HFFc6 (cell line): ENCODE measurements at regions not wholly inside any gene's neighbourhood (a gene's known extent, or its start where the extent isn't known, plus 50 kb on each side); places are given as distances from the start of the nearest gene placed in this dataset.

Experiments
- DNase-seq: peaks from one replicate; pipeline ENCODE4 v3.0.0-alpha.2; 2018
- H3K27ac Mint-ChIP-seq: 2 replicates; pipeline ENCODE4 v1.8.0; 2020; ENCODE audit warnings: mild to moderate bottlenecking, mixed read lengths
- H3K27me3 Mint-ChIP-seq: 2 replicates; pipeline ENCODE4 v1.8.0; 2021; ENCODE audit warnings: mild to moderate bottlenecking, moderate library complexity, mixed read lengths; ENCODE audit not compliant: insufficient read depth
- H3K36me3 Mint-ChIP-seq: 2 replicates; pipeline ENCODE4 v1.8.0; 2021; ENCODE audit warnings: low read depth, mixed read lengths
- H3K4me1 Mint-ChIP-seq: 2 replicates; pipeline ENCODE4 v1.8.0; 2020; ENCODE audit warnings: low read depth, mixed read lengths
- H3K4me3 Mint-ChIP-seq: 2 replicates; pipeline ENCODE4 v1.8.0; 2020; ENCODE audit warnings: mild to moderate bottlenecking, moderate library complexity, mixed read lengths
- H3K9me3 Mint-ChIP-seq: 2 replicates; pipeline ENCODE4 v1.8.0; 2020; ENCODE audit warnings: mild to moderate bottlenecking, mixed read lengths
- TF ChIP-seq, protein P1 (sequence below): fragments of 200-600 bp; sonication (generic); IDR thresholded peaks from 2 replicates; pipeline ENCODE4 v1.5.0; 2021; ENCODE audit warnings: antibody characterized with exemption, mild to moderate bottlenecking

DNA sequence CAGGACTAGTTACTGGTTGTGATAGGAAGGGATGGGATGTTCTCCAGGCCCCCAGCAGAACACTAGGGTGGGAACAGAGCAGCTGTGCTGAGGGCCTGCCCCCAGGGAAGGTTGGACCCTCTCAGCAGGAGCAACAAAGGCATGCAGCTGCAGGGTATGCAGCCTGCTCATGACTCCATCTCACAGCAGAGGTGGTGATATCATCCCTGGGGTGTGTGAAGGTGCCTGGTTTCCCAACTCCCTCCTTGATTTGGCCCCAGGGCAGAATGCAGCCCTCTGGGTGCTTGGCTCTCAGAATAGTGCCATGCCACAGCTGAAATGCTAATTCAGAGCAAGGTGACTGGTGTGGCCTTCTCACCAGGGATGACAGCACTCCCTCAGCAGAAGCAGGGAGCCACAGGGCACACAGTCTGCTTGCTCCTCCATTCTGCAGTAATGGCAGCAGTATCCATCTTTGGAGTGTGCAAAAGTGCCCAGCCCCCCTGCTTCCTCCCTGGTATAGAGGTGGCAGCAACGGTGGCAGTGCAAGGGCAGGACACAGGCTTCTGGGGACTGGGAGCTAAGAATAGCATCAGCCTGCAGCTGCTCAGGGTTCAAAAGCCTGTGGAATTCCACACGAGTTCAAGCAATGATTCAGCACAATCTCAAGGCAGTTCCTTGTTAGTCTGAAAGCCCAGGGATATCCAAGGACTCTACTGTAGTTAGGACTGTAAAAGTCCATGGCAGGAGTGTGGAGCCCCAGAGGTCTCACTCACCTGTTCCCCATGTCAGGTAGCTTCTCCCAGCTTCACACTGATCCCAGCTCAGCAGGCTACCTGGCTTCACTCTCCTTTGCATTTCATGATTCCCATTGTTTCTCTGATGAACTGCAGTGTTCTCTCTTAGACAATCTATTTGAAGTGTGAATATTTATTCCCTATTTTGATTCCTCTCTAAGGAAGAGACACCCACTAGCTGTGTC is 298.1 kb upstream of the FOXG1 start:
- DNase-seq: no peak
- H3K36me3 Mint-ChIP-seq: no peaks in the 10 kb centered on the region
- no peak overlapping the region for H3K4me3 Mint-ChIP-seq
- H3K4me1 Mint-ChIP-seq: no peaks in the 10 kb centered on the region
- no peak overlapping the region for H3K27ac Mint-ChIP-seq
- H3K9me3 Mint-ChIP-seq: peaks cover 31% of the 10 kb centered on the region
- H3K27me3 Mint-ChIP-seq: no peaks in the 10 kb centered on the region
- TF ChIP-seq, protein P1, sequence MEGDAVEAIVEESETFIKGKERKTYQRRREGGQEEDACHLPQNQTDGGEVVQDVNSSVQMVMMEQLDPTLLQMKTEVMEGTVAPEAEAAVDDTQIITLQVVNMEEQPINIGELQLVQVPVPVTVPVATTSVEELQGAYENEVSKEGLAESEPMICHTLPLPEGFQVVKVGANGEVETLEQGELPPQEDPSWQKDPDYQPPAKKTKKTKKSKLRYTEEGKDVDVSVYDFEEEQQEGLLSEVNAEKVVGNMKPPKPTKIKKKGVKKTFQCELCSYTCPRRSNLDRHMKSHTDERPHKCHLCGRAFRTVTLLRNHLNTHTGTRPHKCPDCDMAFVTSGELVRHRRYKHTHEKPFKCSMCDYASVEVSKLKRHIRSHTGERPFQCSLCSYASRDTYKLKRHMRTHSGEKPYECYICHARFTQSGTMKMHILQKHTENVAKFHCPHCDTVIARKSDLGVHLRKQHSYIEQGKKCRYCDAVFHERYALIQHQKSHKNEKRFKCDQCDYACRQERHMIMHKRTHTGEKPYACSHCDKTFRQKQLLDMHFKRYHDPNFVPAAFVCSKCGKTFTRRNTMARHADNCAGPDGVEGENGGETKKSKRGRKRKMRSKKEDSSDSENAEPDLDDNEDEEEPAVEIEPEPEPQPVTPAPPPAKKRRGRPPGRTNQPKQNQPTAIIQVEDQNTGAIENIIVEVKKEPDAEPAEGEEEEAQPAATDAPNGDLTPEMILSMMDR: no peak

DNA sequence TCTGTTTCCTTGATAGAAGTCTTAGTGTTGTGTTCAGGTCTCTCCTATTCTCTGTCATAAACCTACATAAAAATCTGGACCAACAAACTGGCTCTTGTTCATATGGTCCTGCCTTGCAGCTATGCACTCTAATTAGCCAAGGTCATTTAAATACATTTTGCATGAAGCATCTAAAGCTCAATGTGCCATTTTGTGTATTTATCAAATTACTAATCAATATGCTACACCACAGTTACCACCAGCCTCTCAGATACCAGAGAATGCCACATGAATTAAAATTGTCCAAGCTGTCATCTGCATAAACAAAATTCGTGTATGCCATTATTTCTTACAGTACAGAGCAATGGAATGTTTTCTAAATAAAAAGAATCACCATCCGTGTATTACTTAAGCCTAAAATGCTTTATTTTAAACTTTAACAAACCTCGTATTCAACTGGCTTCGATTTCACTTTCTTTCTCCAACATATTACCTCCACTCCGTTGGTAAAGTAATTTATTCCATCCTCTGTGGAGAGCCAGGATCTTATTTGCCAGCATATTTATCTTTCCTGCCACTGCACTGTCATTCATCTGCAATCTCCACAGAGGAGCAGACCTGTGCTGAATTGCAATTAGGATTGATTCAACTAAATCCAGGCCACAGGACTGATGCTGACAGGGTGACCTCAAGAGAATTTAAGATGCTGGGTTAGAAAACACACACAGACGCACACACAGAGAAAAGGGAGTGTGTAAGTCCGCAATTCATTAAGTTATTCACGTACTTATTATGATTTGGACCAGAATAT is 284.1 kb upstream of the FOXG1 start:
- no peaks in the 10 kb centered on the region for H3K27me3 Mint-ChIP-seq

DNA sequence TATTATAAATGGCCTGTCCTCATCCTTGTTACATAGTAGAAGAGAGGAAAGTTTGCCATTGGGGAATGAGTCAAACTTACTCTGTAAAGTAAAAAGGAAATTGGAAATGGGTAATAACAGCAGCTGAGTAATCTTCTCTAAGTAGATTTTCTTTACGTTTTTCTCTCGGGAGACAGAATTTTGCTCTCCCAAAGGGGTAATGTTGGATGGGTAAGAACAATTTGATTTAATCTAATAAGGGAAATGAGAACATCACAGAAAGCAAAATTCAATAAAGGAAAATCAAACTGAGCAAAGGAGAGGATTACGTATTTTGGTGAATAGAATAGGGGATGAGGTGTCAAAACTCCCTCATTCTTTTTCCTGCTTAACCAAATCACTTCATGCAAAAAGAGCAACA is 283.1 kb upstream of the FOXG1 start:
- H3K4me3 Mint-ChIP-seq: no peak overlapping the region
- H3K4me1 Mint-ChIP-seq: no peaks in the 10 kb centered on the region
- no peaks in the 10 kb centered on the region for H3K36me3 Mint-ChIP-seq
- TF ChIP-seq, protein P1: no peak
- H3K9me3 Mint-ChIP-seq: peaks cover 38% of the 10 kb centered on the region
- no peak for DNase-seq
- H3K27me3 Mint-ChIP-seq: no peaks in the 10 kb centered on the region
- no peak overlapping the region for H3K27ac Mint-ChIP-seq

More for the DNA sequence above, 284.1 kb upstream of the FOXG1 start:
- no peaks in the 10 kb centered on the region for H3K4me1 Mint-ChIP-seq
- TF ChIP-seq, protein P1: no peak
- H3K36me3 Mint-ChIP-seq: no peaks in the 10 kb centered on the region
- H3K27ac Mint-ChIP-seq: no peak overlapping the region
- DNase-seq: no peak
- H3K9me3 Mint-ChIP-seq: peaks cover 28% of the 10 kb centered on the region
- H3K4me3 Mint-ChIP-seq: no peak overlapping the region

DNA sequence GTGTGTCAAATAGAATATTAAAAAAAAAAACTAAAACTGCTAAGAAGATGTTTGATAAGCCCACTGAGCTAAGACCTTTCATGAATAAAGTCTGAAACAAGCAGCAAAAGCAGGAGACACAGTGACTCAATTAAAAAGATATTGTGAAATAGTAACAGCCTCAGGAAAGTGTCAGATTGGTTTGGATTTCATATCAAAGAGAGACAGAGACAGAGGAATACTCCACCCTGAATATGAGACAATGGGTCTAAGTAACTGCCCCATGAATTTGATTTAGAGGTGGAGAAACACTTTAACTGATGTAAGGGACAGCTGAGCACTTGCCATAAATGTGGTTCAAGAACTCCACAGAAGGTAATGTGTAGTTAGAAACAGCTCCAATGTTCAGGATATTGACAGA is 277.9 kb upstream of the FOXG1 start:
- Mint-ChIP-seq H3K27ac (no peak overlapping the region), H3K4me3 (no peak overlapping the region), H3K4me1 (no peaks in the 10 kb centered on the region), H3K36me3 (no peaks in the 10 kb centered on the region), H3K27me3 (no peaks in the 10 kb centered on the region), H3K9me3 (peaks cover 45% of the 10 kb centered on the region)
- TF ChIP-seq, protein P1: no peak
- DNase-seq: no peak

DNA sequence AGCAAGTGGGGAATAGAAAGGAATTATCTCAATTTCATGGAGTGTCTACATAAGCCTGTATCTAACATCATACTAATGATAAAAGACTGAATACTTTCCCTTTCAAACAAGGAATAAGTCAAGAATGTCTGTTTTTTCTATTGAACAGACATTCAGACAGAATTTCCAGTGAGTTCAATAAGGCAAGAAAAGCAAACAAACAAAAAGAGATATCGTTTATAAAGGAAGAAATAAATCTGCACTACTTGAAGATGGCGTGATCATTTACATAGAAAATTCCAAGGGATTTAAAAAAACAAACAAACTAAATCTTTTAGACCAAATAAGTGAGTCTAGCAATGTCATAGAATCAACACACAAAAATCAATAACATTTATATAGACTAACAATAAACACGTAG is 273.1 kb upstream of the FOXG1 start:
- Mint-ChIP-seq H3K27me3 (no peaks in the 10 kb centered on the region), H3K36me3 (no peaks in the 10 kb centered on the region; the same call in 1 of the 2 replicates), H3K9me3 (peaks cover 35% of the 10 kb centered on the region), H3K4me3 (no peak overlapping the region), H3K4me1 (no peaks in the 10 kb centered on the region), H3K27ac (no peak overlapping the region)
- DNase-seq: no peak
- TF ChIP-seq, protein P1: no peak
